HCT116 (cell line): ENCODE measurements at regions not wholly inside any gene's neighbourhood (a gene's known extent, or its start where the extent isn't known, plus 50 kb on each side); places are given as distances from the start of the nearest gene placed in this dataset.

Experiments used
- ELF1 ChIP-seq: IDR thresholded peaks from 2 replicates; pipeline ENCODE4 v1.6.1; 2012; ENCODE audit warnings: low read depth, borderline replicate concordance
- EZH2phosphoT487 ChIP-seq: fragments of 200-600 bp; IDR thresholded peaks from 2 replicates; pipeline ENCODE4 v1.6.1; 2018; ENCODE audit warnings: antibody characterized with exemption, borderline replicate concordance
- POLR2A ChIP-seq: IDR thresholded peaks from 2 replicates; pipeline ENCODE4 v1.7.0; 2011; ENCODE audit warnings: borderline replicate concordance; ENCODE audit not compliant: insufficient read depth, insufficient read length; ENCODE audit errors: extremely low read depth
- POLR2AphosphoS5 ChIP-seq: IDR thresholded peaks from 2 replicates; pipeline ENCODE4 v1.6.1; 2011; ENCODE audit warnings: mild to moderate bottlenecking, low read depth, low read length, moderate library complexity
- SP1 ChIP-seq: IDR thresholded peaks from 2 replicates; pipeline ENCODE4 v1.6.1; 2012; ENCODE audit warnings: low read depth
- SRF ChIP-seq: IDR thresholded peaks from 2 replicates; pipeline ENCODE4 v1.6.1; 2012; ENCODE audit warnings: low read depth
- YY1 ChIP-seq: IDR thresholded peaks from 2 replicates; pipeline ENCODE4 v1.6.1; 2011; ENCODE audit warnings: low read length, low read depth, moderate library complexity, mild to moderate bottlenecking; ENCODE audit not compliant: insufficient replicate concordance; ENCODE audit errors: extremely low read depth
- ZNF274 ChIP-seq: fragments of 200-500 bp; sonication (Bioruptor generic); IDR thresholded peaks from 2 replicates; pipeline ENCODE4 v1.6.1; 2014; ENCODE audit warnings: mild to moderate bottlenecking, low read depth, low read length, inconsistent platforms
- TF ChIP-seq, protein P1 (sequence below): IDR thresholded peaks from 2 replicates; pipeline ENCODE4 v1.6.1; 2012
- TF ChIP-seq, protein P2 (sequence below), 3 experiments: fragments of 200-600 bp in 1 of 3; sonication (generic) in 1 of 3; IDR thresholded peaks in 2 of 3; conservative IDR thresholded peaks in 1 of 3; 2 replicates each; pipeline ENCODE4 v1.5.1; 2012 to 2017; ENCODE audit warnings: low read depth in 2 of 3, low read length in 2 of 3, antibody characterized with exemption in 1 of 3, borderline replicate concordance in 1 of 3, control low read depth in 1 of 3, mild to moderate bottlenecking in 1 of 3, mixed read lengths in 1 of 3, mixed run types in 1 of 3, moderate library complexity in 1 of 3; ENCODE audit not compliant: insufficient read depth in 1 of 3
- TF ChIP-seq, protein P3 (sequence below): IDR thresholded peaks from 2 replicates; pipeline ENCODE4 v1.6.1; 2012; ENCODE audit warnings: low read depth

DNA sequence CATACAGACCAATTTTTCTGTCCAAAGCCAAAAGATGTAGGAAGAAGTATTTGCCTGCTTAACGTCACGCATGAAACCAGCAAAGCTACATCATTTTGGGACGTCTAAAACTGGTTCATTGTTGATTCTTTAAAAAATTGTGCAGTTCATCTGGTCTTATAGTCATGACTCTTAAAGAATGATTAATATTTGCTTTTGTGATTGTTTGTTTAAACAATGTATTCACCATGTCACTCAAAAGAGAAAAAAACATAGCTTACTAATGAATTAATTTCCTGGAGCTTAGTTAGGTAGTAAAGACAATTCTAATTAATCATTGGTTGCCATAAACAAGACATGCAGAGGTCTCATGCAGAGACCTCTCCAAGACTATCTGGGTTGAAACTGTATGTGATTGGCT, 157.3 kb downstream of the RPS12 start:
- TF ChIP-seq POLR2AphosphoS5 (no peak), SRF (no peak), SP1 (no peak), ZNF274 (no peak), POLR2A (no peak), ELF1 (no peak), YY1 (no peak), EZH2phosphoT487 (no peak)
- TF ChIP-seq, protein P1, sequence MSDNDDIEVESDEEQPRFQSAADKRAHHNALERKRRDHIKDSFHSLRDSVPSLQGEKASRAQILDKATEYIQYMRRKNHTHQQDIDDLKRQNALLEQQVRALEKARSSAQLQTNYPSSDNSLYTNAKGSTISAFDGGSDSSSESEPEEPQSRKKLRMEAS, result no peak
- TF ChIP-seq, protein P2, sequence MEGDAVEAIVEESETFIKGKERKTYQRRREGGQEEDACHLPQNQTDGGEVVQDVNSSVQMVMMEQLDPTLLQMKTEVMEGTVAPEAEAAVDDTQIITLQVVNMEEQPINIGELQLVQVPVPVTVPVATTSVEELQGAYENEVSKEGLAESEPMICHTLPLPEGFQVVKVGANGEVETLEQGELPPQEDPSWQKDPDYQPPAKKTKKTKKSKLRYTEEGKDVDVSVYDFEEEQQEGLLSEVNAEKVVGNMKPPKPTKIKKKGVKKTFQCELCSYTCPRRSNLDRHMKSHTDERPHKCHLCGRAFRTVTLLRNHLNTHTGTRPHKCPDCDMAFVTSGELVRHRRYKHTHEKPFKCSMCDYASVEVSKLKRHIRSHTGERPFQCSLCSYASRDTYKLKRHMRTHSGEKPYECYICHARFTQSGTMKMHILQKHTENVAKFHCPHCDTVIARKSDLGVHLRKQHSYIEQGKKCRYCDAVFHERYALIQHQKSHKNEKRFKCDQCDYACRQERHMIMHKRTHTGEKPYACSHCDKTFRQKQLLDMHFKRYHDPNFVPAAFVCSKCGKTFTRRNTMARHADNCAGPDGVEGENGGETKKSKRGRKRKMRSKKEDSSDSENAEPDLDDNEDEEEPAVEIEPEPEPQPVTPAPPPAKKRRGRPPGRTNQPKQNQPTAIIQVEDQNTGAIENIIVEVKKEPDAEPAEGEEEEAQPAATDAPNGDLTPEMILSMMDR (IDR thresholded peaks at IDR 0.05 in 2 of 3, conservative IDR thresholded peaks at IDR 0.05 in 1 of 3; ENCODE audit: borderline replicate concordance in 1 of 3, insufficient read depth in 1 of 3, low read depth in 2 of 3, low read length in 2 of 3), result no peak
- TF ChIP-seq, protein P3, sequence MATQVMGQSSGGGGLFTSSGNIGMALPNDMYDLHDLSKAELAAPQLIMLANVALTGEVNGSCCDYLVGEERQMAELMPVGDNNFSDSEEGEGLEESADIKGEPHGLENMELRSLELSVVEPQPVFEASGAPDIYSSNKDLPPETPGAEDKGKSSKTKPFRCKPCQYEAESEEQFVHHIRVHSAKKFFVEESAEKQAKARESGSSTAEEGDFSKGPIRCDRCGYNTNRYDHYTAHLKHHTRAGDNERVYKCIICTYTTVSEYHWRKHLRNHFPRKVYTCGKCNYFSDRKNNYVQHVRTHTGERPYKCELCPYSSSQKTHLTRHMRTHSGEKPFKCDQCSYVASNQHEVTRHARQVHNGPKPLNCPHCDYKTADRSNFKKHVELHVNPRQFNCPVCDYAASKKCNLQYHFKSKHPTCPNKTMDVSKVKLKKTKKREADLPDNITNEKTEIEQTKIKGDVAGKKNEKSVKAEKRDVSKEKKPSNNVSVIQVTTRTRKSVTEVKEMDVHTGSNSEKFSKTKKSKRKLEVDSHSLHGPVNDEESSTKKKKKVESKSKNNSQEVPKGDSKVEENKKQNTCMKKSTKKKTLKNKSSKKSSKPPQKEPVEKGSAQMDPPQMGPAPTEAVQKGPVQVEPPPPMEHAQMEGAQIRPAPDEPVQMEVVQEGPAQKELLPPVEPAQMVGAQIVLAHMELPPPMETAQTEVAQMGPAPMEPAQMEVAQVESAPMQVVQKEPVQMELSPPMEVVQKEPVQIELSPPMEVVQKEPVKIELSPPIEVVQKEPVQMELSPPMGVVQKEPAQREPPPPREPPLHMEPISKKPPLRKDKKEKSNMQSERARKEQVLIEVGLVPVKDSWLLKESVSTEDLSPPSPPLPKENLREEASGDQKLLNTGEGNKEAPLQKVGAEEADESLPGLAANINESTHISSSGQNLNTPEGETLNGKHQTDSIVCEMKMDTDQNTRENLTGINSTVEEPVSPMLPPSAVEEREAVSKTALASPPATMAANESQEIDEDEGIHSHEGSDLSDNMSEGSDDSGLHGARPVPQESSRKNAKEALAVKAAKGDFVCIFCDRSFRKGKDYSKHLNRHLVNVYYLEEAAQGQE, result no peak
